ENCODE measurements at regions not wholly inside any gene's neighbourhood (a gene's known extent, or its start where the extent isn't known, plus 50 kb on each side); places are given as distances from the start of the nearest gene placed in this dataset.

DNA sequence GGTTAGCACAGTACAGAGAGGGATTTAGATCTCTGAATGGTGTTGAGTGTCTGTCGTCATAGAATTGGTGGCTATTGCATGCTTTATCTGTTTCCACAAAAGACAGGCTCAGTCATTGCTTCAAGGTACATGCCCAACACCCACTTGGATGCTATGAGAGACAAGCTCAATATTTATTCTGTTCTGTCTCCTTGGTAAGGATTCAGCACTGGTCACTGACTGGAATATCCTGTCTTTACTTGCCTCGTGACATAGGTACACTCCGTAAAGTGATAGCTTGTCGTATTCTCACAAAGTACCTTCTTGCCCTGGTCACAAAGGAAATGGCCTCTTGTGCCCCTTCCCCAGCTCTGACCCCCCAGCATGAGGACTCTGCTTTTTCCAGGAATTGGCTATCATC, 72.8 kb upstream of the CTNNB1 start:
- Mint-ChIP-seq H3K4me1 (ENCODE audit: low read depth in 2 of 2) (no peaks in the 10 kb centered on the region), H3K27me3 (peaks cover 0 to 2% of the 10 kb centered on the region in 2 donors), H3K36me3 (peaks cover 27% of the 10 kb centered on the region), H3K9me3 (peaks cover 16% of the 10 kb centered on the region), H3K27ac (no peak overlapping the region), H3K4me3 (no peak overlapping the region)
- ATAC-seq (no peak), DNase-seq (ENCODE audit: low spot score) (no peak)

DNA sequence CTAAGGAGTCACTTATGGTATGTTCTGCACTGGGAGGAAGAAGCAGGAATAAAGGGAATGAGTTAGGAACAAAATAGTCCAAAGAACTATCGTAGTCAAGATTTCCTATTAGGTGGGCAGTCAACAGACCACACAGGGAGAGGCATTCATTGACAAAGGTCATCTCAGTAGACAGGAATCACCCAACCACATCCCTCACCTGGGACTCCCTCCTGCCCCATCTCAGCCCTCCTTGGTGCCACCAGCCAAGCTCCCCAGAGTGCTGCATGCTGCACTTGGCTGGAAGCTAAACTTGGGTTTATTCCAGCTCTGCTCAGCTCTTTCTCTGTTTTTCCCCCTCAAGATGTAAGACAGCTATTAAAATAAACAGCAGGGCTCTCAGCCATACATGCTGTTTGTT, 72.3 kb upstream of the CTNNB1 start:
- DNase-seq (ENCODE audit: low spot score) (no peak), ATAC-seq (no peak)
- Mint-ChIP-seq H3K27ac (no peak overlapping the region), H3K36me3 (peaks cover 27% of the 10 kb centered on the region), H3K4me3 (no peak overlapping the region), H3K9me3 (peaks cover 16% of the 10 kb centered on the region), H3K27me3 (peaks cover 0 to 2% of the 10 kb centered on the region in 2 donors), H3K4me1 (ENCODE audit: low read depth in 2 of 2) (no peaks in the 10 kb centered on the region)

DNA sequence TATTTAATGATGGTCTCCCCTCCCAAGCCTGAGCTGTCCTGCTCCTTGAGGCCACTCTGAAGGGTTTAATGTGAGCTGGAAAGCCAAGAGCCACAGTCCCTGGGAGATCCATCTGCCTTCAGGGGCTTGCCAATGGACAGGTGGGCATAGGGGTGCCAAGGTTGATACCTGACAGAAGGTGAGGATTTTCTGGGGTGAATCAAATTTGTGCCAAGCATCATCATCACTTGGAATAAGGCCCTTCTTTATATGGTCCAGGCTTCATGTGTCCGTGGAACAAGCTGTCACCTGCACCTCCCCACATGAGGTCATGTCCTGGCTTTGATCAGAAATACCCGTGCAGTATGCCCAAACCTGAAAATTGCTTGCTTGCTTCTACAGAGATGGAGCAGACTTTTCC, 71.9 kb upstream of the CTNNB1 start:
- Mint-ChIP-seq H3K27ac (no peak overlapping the region), H3K9me3 (peaks cover 16% of the 10 kb centered on the region), H3K4me1 (ENCODE audit: low read depth in 2 of 2) (no peaks in the 10 kb centered on the region), H3K4me3 (no peak overlapping the region), H3K27me3 (peaks cover 0 to 2% of the 10 kb centered on the region in 2 donors), H3K36me3 (peaks cover 27% of the 10 kb centered on the region)
- ATAC-seq (no peak), DNase-seq (ENCODE audit: low spot score) (no peak)

DNA sequence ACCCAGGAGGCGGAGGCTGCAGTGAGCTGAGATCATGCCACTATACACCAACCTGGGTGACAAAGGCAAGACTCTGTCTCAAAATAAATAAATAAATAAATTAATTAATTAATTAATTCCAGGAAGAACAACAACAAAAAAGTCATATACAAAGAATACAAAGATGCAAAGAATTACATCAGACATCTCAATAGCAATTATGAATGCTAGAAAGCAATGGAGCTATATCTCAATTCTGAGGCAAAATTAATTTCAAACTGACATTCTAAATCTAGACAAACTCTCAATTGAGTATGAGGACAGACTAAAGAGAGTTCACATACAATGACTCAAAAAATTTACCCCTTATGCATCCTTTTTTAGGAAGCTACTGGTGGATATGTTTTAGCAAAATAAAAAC, 69.6 kb upstream of the CTNNB1 start:
- Mint-ChIP-seq H3K36me3 (peaks cover 27% of the 10 kb centered on the region), H3K4me3 (no peak overlapping the region), H3K27me3 (peaks cover 0 to 6% of the 10 kb centered on the region in 2 donors), H3K27ac (no peak overlapping the region), H3K9me3 (peaks cover 16% of the 10 kb centered on the region), H3K4me1 (ENCODE audit: low read depth in 2 of 2) (no peaks in the 10 kb centered on the region)
- ATAC-seq, result no peak
- no peak for DNase-seq (ENCODE audit: low spot score)

DNA sequence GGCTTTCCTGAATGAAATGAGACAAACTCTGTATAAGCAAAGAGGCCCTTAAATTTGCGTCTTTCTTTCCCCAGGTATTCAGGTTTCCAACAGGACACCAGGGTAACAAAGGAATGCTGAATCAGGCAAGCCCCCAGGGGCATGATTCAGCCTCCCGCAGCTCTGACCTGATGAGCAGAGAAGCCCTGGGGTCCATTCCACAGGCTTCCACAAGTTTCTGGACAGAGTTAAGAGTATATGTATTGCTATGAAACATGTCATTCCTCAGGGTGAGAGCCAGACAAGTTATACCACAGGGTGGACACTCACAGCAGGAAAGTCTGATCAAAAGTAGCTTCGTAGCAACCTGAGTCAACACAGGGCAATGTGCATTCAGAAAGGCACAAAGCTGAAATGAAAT, 68.1 kb upstream of the CTNNB1 start:
- peaks cover 12% of the 10 kb centered on the region for H3K9me3 Mint-ChIP-seq
- ATAC-seq (no peak), DNase-seq (ENCODE audit: low spot score) (no peak)
- H3K27ac Mint-ChIP-seq, result no peak overlapping the region
- H3K4me1 Mint-ChIP-seq (ENCODE audit: low read depth in 2 of 2), result no peaks in the 10 kb centered on the region
- no peak overlapping the region for H3K4me3 Mint-ChIP-seq
- H3K27me3 Mint-ChIP-seq, result peaks cover 0 to 6% of the 10 kb centered on the region in 2 donors
- peaks cover 17% of the 10 kb centered on the region for H3K36me3 Mint-ChIP-seq

DNA sequence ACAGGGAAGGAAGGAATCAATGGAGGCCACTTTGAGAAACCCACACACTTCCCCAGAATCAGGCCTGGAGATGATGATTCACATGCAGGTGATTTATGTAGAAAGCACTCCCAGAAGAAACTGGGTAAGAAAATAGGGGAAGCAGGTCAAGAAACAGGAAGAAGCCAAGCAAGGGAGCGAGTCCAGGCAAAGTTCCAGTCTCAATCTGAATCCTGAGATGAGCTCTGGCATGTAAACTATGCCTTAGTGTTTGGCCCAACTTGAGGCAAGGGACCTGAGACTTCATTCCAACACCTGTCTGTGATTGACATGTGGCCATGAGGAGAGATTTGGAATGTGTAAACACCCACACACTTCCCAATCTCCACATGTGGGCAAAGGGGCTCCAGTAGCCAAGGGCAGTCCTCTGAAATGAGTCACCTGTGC, 61.6 kb upstream of the CTNNB1 start:
- no peaks in the 10 kb centered on the region for H3K9me3 Mint-ChIP-seq
- no peaks in the 10 kb centered on the region for H3K36me3 Mint-ChIP-seq
- no peaks in the 10 kb centered on the region for H3K4me1 Mint-ChIP-seq (ENCODE audit: low read depth in 2 of 2)
- peaks cover 8 to 9% of the 10 kb centered on the region in 2 donors for H3K27me3 Mint-ChIP-seq
- no peak overlapping the region for H3K4me3 Mint-ChIP-seq
- DNase-seq (ENCODE audit: low spot score), result no peak
- no peak overlapping the region for H3K27ac Mint-ChIP-seq
- ATAC-seq, result no peak

DNA sequence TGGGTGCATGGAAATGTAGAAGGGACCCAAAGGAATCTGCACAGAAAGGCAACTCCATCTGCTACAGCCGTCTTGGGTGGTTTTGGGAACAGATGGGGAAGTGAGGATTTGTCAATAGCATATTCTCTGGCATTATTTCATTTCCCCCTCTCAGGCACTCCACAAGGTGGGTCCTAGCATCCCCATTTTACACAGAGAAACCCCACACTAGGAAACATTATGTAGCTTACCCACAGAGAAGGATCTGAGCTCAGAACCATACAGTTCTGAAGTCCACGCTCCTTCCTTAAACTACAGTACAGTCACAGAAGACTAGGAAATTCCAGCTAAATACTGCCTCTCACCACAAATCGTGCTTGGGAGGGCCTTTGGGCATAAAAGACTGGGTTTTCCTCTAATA, 61.2 kb upstream of the CTNNB1 start:
- no peak overlapping the region for H3K4me3 Mint-ChIP-seq
- no peaks in the 10 kb centered on the region for H3K36me3 Mint-ChIP-seq
- H3K27ac Mint-ChIP-seq, result no peak overlapping the region
- no peaks in the 10 kb centered on the region for H3K4me1 Mint-ChIP-seq (ENCODE audit: low read depth in 2 of 2)
- no peak for DNase-seq (ENCODE audit: low spot score)
- H3K27me3 Mint-ChIP-seq, result peaks cover 9 to 10% of the 10 kb centered on the region in 2 donors
- no peaks in the 10 kb centered on the region for H3K9me3 Mint-ChIP-seq
- no peak for ATAC-seq

DNA sequence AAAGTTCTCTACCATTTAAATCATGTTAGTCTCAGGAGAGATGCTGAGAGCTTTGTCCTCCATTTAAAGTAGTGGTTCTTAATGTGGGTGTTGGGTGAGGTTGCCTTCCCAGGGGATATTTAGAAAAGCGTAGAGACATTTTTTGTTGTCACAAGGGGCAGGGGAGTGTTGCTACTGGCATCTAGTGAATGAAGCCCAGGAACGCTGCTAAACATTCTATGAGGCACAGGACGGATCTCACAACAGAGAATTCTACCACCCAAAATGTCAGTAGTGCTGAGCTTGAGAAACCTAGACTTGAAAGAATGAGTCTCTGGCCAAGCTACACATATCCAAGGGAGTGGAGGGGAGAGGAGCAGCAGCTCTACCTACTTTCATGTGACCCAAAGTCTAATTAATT, 60.7 kb upstream of the CTNNB1 start:
- H3K4me1 Mint-ChIP-seq (ENCODE audit: low read depth in 2 of 2), result no peaks in the 10 kb centered on the region
- H3K9me3 Mint-ChIP-seq, result no peaks in the 10 kb centered on the region
- no peak overlapping the region for H3K27ac Mint-ChIP-seq
- no peaks in the 10 kb centered on the region for H3K36me3 Mint-ChIP-seq
- no peak overlapping the region for H3K4me3 Mint-ChIP-seq
- no peak for ATAC-seq
- H3K27me3 Mint-ChIP-seq, result peaks cover 9 to 11% of the 10 kb centered on the region in 2 donors
- DNase-seq (ENCODE audit: low spot score), result no peak

DNA sequence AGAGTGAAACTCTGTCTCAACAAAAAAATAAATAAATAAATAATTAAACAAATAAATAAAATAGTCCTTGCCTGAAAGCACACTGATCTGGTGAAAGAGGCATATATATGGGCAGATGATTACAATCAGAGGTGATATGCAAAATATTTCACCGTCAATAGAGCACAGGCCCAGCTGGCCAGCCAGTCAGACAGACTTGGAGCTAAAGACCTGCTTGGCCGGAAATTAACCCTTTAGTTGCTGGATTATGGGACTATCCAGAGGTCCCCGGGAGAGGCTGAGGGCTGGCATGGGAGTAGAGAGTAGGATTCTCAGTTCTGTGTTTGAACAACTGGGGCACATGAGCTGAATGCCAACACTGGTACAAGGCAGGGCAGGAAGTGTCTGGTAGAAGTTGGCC, 59.1 kb upstream of the CTNNB1 start:
- no peaks in the 10 kb centered on the region for H3K9me3 Mint-ChIP-seq
- DNase-seq (ENCODE audit: low spot score), result no peak
- H3K4me1 Mint-ChIP-seq (ENCODE audit: low read depth in 2 of 2), result no peaks in the 10 kb centered on the region
- peaks cover 9 to 13% of the 10 kb centered on the region in 2 donors for H3K27me3 Mint-ChIP-seq
- no peaks in the 10 kb centered on the region for H3K36me3 Mint-ChIP-seq
- ATAC-seq, result no peak
- H3K27ac Mint-ChIP-seq, result no peak overlapping the region
- H3K4me3 Mint-ChIP-seq, result no peak overlapping the region

DNA sequence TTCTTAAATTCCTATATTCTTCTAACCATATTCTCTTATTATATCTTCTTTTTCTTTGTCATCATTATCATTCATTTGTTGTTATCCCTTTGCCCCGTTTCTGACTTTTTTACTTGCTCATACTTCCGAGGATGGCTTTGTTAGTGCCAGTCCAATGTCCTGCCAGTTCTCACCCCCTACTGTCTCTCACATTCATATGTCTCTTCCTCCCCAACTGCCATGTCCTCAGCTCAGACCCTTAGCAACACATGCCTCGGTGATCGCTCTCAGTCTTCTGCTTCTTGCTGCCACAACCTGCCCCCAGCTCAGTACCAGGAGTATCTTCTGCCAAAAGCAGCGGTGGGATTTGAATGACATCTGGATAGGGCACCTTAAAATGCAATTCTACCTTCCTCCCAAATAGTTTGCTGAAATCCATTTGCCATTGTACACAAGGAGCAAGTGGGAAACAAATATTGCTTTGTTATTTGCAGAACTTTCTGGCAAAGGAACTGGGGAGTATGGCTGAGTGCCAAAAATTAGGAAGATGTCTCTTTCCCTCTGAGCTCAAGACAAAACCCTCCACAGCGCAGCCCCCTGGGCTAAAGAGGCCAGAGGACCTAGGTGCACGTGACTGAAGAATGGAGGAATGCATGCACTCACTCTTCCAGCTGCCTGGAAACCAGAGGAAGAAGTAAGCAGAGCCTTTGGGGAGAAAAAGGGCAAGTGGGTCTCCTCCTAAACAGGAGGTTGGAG, 57.7 kb upstream of the CTNNB1 start:
- peaks cover 15 to 19% of the 10 kb centered on the region in 2 donors for H3K27me3 Mint-ChIP-seq
- H3K36me3 Mint-ChIP-seq, result peaks cover 7% of the 10 kb centered on the region

DNA sequence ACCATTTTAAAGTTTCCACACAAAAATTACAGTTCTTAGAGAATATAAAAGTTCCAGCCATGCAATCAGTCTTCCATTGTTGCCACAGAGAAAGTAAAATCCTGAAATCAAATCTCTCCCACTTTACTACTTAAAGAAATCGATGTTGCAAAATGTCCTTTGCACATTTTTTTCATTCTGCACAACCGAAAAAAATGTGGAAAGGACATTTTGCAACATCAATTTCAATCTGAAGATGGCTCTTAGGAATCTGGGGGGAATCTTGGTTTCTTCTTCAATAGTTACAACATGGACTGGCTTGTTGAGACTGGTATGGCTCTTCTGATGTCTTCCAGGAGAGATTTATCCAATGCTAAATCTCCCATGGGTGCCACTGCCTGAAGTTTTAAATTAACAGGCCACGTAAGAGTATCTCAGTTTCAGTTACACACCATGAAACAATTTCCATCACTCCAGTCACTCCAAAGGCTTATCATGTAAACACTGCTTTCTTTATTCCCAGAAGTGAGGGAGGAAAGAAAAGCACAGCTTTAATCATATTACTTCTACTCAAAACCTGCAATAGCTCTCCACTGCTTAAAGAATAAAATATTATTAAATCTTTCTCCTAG, 55.8 kb upstream of the CTNNB1 start:
- ATAC-seq, result no peak

More for the DNA sequence above, 57.7 kb upstream of the CTNNB1 start:
- peaks cover under 1% of the 10 kb centered on the region for H3K9me3 Mint-ChIP-seq
- H3K4me1 Mint-ChIP-seq (ENCODE audit: low read depth in 2 of 2), result no peaks in the 10 kb centered on the region
- DNase-seq (ENCODE audit: low spot score), result no peak
- H3K4me3 Mint-ChIP-seq, result no peak overlapping the region
- no peak for ATAC-seq
- no peak overlapping the region for H3K27ac Mint-ChIP-seq

DNA sequence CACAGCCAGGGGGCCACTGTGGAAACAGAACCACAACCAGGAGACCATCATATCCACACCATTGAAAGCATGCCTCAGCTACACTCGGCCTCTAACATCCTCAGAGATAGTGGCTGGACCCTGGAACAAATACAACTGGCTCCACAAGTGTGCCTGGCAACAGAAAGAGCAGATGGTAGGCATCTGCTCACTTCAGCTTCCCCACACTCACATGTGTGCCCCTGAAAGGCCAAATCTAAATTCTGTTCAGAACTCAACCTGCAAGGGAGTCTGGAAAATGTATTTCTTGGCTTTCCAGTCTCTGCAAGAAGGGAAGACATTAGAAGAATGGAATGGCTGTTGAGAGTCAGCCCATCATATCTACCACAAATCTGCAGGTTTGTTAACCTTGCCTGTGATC, 54.7 kb upstream of the CTNNB1 start:
- DNase-seq (ENCODE audit: low spot score) (no peak), ATAC-seq (no peak)
- no peak overlapping the region for H3K4me3 Mint-ChIP-seq
- H3K27me3 Mint-ChIP-seq, result peaks cover 18 to 22% of the 10 kb centered on the region in 2 donors
- peaks cover 3% of the 10 kb centered on the region for H3K9me3 Mint-ChIP-seq
- H3K27ac Mint-ChIP-seq, result no peak overlapping the region
- H3K4me1 Mint-ChIP-seq (ENCODE audit: low read depth in 2 of 2), result no peaks in the 10 kb centered on the region
- peaks cover 9% of the 10 kb centered on the region for H3K36me3 Mint-ChIP-seq

More for the DNA sequence above, 55.8 kb upstream of the CTNNB1 start:
- Mint-ChIP-seq H3K4me3 (no peak overlapping the region), H3K4me1 (ENCODE audit: low read depth in 2 of 2) (no peaks in the 10 kb centered on the region), H3K9me3 (peaks cover 3% of the 10 kb centered on the region), H3K27me3 (peaks cover 18 to 22% of the 10 kb centered on the region in 2 donors), H3K27ac (no peak overlapping the region), H3K36me3 (peaks cover 9% of the 10 kb centered on the region)
- DNase-seq (ENCODE audit: low spot score), result no peak

DNA sequence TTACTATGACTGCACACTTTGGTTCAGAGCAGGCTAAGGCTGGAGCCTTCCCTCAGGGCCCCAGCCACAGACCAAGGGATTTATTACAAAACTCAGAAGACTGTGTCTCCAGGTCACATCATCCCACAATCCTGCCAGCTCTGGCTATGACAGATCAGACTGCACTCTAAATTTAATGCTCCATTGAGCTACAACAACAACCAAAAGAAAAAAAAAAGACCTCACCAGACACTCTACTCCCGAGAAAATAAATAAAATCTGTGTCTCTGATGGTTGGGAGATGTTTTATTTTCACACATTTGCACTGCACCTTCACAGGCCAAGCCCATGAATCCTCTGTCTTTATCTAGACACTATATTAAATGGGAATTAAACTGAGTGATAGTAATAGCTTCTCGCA, 50.8 kb upstream of the CTNNB1 start:
- no peak for ATAC-seq
- Mint-ChIP-seq H3K4me3 (no peak overlapping the region), H3K27ac (no peak overlapping the region), H3K4me1 (ENCODE audit: low read depth in 2 of 2) (no peaks in the 10 kb centered on the region), H3K36me3 (peaks cover 9% of the 10 kb centered on the region), H3K9me3 (peaks cover 3% of the 10 kb centered on the region), H3K27me3 (peaks cover 11 to 13% of the 10 kb centered on the region in 2 donors)
- no peak for DNase-seq (ENCODE audit: low spot score)

DNA sequence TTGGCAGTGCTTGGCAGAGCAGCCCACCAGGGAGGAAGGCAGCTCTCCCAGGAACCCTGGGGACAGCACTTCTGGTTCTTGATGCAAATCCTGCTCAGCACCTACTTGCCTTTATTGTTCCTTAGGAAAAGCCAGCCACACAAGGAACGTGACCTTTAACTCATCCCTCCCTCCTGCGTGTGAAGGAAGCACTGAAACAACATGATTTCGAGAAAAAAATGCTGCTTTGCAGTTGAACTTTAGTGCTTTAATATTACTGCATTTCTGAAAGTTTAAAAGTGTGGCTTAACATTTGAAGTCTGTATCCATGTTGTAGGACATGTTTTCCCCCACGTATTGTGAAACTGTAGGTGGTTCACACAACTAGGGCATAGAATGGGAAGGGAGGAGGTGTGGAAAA, 50.4 kb upstream of the CTNNB1 start:
- Mint-ChIP-seq H3K27ac (no peak overlapping the region), H3K4me3 (no peak overlapping the region), H3K4me1 (ENCODE audit: low read depth in 2 of 2) (no peaks in the 10 kb centered on the region), H3K9me3 (peaks cover 3% of the 10 kb centered on the region), H3K36me3 (peaks cover 9% of the 10 kb centered on the region), H3K27me3 (peaks cover 9 to 13% of the 10 kb centered on the region in 2 donors)
- no peak for DNase-seq (ENCODE audit: low spot score)
- ATAC-seq, result no peak

Measured in natural killer cell treated with Interleukin-12 subunit alpha and Interleukin-12 subunit beta and Interleukin-15 and Interleukin-18, amount 100 ng/mL, for 72 hours (primary cell).